NCI-H2196 treated with DMSO at 0.1 percent for 48 hours (cell line): ENCODE measurements at regions not wholly inside any gene's neighbourhood (a gene's known extent, or its start where the extent isn't known, plus 50 kb on each side); places are given as distances from the start of the nearest gene placed in this dataset.

Experiments used
- DNase-seq: peaks from one replicate; lab custom pipeline; 2025; ENCODE audit not compliant: unreplicated experiment; lab: John Stamatoyannopoulos, UW

DNA sequence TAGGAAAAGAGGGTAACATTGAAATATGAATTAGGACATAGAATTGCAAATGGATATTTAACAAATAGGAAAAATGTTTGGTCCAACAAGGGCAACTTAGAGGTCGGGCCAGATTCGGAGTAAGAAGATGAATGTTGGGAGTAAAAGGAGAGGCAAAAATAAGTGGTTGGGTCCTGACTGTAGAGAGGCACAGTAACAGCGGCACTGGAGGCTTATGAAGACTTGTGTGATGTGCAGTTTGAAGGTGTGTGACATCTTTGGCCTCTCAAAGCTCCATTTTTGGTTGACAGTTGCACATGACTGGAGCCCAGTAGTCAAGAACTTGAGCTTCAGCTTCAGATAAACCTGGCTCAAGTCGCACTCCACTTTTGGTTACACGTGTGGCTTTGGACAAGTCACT is 109.9 kb upstream of the PAXBP1 start:
- no peak for DNase-seq

GRCh38 chr21:32884062-32884461 is 112.5 kb upstream of the PAXBP1 start:
- no peak for DNase-seq

- DNase-seq: no peak
Measured at GRCh38 chr21:32886339-32886738, 114.8 kb upstream of the PAXBP1 start.

GRCh38 chr21:32887026-32887425 is 115.5 kb upstream of the PAXBP1 start:
- DNase-seq: no peak

- DNase-seq: no peak
Measured at GRCh38 chr21:32888971-32889370, 117.4 kb upstream of the PAXBP1 start.

GRCh38 chr21:32889596-32889995 is 118.0 kb upstream of the PAXBP1 start:
- no peak for DNase-seq

- DNase-seq: no peak
Measured at GRCh38 chr21:32894321-32894720, 122.8 kb upstream of the PAXBP1 start.

DNA sequence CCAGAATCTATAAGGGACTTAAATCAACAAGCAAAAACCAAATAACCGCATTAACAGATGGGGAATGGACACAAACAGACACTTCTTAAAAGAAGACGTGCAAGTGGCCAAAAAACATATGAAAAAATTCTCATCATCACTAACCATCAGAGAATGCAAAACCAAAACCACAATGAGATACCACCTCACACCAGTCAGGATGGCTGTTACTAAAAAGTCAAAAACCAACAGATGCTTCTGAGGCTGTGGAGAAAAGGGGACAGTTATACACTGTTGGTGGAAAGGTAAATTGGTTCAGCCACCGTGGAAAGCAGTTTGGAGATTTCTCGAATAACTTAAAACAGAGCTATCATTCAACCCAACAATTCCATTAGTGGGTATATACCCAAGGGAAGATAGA is 124.9 kb upstream of the OLIG2 start:
- DNase-seq: no peak

DNA sequence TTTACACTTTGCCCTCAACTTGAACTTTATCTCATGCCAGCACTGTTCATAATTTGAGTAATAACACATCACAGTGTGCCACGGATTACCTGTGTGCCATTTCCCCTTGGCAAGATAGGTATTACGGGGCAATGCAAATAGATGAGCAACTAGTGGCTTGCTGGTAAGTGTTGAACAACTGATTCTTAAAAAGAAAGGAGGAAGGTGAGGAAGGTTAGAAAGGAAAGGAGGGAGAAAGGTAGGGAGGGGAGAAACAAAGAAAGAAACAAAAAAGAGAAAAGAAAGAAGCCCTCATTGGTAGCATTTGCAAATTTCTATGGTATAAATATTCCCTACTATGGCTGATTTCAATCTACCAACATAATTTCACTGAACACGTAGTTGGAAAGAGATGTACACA is 118.2 kb upstream of the OLIG2 start:
- no peak for DNase-seq

DNA sequence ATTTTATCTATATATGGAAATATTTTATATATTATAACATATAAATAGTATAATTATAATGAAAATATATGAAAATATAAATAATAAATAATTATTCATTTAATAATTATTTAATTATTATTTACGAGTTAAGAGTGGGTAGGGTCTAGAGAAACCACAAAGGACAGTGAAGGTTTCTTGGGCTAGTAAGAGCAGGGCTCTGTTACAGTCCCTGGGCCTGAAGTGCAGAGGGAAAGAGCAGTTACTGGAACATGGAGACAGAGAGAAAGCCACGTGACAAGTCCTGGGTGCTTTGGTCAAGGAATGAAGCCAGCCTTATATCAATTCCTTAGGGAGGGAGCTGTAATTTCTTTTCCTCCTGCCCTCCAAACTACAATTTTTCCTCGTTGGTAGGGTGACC is 117.2 kb upstream of the OLIG2 start:
- DNase-seq: no peak

DNA sequence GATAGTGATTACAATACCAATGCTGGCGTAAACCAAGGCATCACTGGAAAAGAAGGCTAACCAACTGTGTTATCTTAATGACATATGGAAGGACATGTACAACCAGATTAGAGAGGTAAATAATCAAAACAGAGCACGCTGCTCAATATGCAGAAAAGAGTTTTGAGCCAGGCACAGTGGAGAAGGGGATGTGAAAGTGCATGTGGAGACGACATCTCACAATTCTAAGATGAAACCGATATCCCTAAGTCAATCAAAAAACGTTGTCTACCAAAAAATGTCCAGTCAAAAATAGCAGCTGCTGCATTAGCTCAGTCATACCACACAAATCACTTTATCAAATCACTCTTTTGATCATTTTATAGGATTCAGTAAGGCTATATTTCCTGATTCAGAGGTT is 116.3 kb upstream of the OLIG2 start:
- no peak for DNase-seq

DNA sequence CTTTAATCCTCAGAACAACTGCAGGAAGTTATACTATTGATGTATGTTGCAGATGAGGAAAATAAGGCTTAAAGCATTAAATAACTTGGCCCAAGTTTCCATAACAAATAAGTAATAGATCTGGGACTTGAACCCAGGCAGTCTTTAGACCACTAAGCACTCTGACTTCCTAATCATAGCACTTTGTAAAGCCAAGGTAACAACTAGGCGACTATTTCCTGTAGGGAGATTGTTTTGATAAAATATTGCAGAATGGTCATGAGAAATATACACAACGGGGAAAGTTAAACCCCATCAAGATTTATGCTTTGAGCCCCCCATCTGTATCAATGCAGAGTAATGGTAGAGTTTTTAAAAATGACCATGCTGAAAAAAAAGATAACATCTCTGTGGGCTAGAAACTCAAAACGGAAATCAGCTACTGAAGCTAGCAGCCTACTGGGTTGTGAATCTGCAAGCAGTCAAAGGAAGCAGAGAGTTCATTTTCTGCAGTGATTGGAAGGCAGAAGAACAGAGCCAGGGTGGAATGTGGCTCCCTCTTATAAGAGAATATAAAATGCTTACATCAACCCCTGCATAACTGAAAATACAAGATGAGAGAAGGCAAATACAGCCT is 111.2 kb upstream of the OLIG2 start:
- no peak for DNase-seq

- no peak for DNase-seq
Measured at GRCh38 chr21:32915099-32915498, 110.6 kb upstream of the OLIG2 start.

GRCh38 chr21:32916088-32916487 is 109.6 kb upstream of the OLIG2 start:
- DNase-seq: no peak

GRCh38 chr21:32916522-32917099 is 109.1 kb upstream of the OLIG2 start:
- no peak for DNase-seq

DNA sequence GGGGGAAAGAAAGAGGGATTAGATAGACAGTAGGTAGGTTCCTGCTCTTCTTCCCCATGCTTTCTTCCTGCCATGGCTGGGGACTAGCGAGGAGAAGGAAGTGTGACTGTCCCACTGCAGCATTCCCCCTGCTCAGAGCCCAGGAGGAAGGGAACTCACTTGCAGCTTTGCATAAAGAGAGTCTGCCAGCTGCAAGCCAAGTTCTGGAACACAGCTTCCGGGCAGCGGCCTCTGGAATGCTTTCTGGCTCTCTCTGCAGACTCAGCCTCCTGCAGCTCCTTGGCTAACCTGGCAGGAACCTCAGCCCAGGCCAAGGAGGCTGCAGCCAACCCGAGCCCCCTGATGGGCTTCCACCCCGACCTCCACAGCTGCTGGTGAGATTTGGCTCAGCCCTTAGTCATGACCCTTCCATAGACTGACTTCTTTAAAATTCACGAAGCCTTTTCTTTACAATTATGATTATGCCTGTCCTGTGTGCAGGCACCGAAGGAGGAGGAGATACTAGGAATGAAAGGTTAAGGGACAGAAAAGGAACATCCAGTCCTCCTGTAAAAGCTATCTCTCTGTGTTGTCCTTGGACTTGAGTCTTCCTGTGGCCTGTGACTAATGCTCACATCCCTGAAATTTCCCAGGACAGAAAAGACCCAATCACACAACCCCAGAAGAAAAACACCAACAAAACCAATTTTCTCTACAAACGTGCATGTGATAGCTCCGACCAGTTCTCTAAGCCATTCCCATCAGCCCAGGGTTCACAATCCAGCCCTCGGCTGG is 108.2 kb upstream of the OLIG2 start:
- DNase-seq: no peak

DNA sequence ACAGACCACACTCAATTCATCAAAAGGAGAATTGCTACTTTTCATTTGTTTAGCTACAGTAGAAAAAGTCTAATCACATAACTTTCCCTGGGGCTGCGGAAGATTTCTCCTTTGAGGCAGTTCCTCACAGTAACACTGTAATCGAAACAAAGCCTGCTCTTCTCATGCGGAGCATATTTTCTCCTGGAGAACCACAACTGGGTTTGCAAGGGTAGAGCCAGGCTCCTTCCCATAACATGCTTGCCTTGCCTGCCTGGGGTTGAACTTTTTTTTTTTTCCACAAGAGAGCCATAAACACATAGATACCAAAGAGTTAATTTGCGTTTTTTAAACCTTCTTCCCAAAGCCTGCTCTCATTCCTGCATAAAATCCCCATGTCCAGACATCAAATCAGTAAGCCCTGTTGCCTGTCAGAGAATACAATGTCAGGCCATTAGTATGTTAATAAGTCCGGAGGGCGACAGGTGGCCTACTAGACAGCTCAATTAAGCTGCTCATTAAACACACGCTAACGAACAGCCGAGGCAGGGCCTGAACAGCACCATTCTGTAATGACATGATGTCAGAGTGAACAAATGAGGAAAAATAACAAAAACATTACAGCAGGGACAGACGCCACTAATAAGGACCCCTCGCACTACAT is 107.1 kb upstream of the OLIG2 start:
- no peak for DNase-seq

DNA sequence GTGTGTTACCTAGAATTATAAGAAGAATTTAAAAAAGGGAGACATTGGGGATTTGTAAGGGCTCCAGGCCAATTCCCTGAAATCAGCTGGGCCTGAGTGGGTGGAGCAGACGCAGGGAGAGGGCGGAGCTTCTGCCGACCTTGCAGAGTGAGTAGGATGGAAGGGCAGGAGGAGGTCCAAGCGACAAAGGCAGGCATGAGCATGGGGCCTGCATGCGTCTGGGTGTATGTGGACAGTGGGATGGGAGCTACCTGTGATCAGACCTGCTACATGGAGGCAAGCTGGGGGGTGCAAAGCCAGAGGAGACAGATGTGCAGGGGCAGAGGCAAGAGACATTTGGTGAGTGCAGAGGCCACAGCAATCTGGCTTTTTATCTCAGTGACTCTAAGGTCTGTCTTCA is 105.3 kb upstream of the OLIG2 start:
- no peak for DNase-seq

- DNase-seq: no peak
Measured at GRCh38 chr21:32921632-32922230, 104.0 kb upstream of the OLIG2 start.

DNA sequence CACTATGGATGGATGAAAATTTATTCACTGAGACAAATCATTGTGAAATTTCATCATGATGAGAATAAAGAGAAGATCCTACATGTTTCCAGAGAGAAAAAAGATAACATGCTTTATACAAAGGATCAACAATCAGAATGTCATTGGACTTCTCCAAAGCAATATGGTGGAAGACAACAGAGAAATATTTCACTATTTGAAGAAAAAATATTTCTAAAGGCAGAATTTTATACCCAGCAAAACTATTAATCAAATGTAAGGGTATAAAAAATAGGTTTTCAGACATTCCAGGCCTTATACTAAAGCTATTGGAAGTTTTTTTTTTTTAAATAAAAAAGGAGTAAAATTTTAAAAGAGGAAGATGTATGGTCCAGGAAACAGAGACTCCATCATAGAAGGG is 100.6 kb upstream of the OLIG2 start:
- DNase-seq: no peak

GRCh38 chr21:32929633-32930038 is 96.1 kb upstream of the OLIG2 start:
- no peak for DNase-seq

DNA sequence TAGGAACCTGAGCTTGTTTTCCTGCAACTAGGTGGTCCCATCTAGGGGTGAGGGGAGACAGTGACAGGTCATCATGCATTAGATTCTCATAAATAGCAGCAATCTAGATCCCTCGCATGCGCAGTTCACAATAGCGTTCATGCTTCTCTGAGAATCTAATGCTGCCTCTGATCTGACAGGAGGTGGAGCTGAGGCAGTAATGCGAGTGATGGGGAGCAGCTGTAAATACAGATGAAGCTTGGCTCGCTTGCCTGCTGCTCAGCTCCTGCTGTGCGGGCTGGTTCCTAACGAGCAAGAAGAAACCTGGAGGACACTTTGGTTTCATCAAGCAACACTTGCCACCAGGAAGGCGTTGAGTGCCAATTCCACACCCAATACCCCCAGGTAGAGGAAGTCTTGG is 95.1 kb upstream of the OLIG2 start:
- no peak for DNase-seq
